Adrenal gland (tissue), 9 donors: ENCODE measurements at regions not wholly inside any gene's neighbourhood (a gene's known extent, or its start where the extent isn't known, plus 50 kb on each side); places are given as distances from the start of the nearest gene placed in this dataset.

Experiments used
- DNase-seq, 7 donors: peaks; one replicate each; pipeline ENCODE4 v3.0.0-alpha.2; 2019 to 2020
- H3K27ac ChIP-seq, 5 donors: fragments of 200-600 bp; sonication (generic) in 4 of 5; 1 replicate in 3 of 5; 2 replicates in 2 of 5; pipeline versions ENCODE4 v1.5.1 to v1.8.0; 2016 to 2020; ENCODE audit warnings: mild to moderate bottlenecking in 1 of 5
- H3K27me3 ChIP-seq: fragments of 200-600 bp; 2 replicates; pipeline ENCODE4 v1.8.0; 2021
- H3K36me3 ChIP-seq, 2 donors: fragments of 200-600 bp; replicated peaks in 1 of 2; 1 replicate in 1 of 2; 2 replicates in 1 of 2; pipeline versions ENCODE4 v1.5.1 to v1.8.0; 2018 to 2022
- H3K4me1 ChIP-seq, 2 donors: fragments of 200-600 bp; replicated peaks in 1 of 2; 1 replicate in 1 of 2; 2 replicates in 1 of 2; pipeline versions ENCODE4 v1.5.1 to v1.8.0; 2018 to 2021
- H3K4me3 ChIP-seq, 4 donors: fragments of 200-600 bp; sonication (generic) in 3 of 4; one replicate each; pipeline ENCODE4 v1.5.1; 2016 to 2018
- H3K9me3 ChIP-seq, 3 donors: fragments of 200-600 bp; sonication (generic) in 1 of 3; replicated peaks in 1 of 3; 1 replicate in 2 of 3; 2 replicates in 1 of 3; pipeline versions ENCODE4 v1.5.1 to v1.8.0; 2016 to 2021
- CTCF ChIP-seq, 6 experiments: fragments of 450-650 bp in 4 of 6; fragments of 200-600 bp in 2 of 6; sonication (generic) in 1 of 6; IDR thresholded peaks; 1 replicate in 5 of 6; 2 replicates in 1 of 6; pipeline versions ENCODE4 v1.5.1 to v1.8.0; 2016 to 2021; ENCODE audit warnings: antibody characterized with exemption in 6 of 6, mild to moderate bottlenecking in 2 of 6, moderate library complexity in 1 of 6
- POLR2A ChIP-seq, 2 donors: fragments of 450-650 bp; IDR thresholded peaks; one replicate each; pipeline ENCODE4 v1.6.1; 2017; ENCODE audit warnings: antibody characterized with exemption in 2 of 2, mild to moderate bottlenecking in 2 of 2, moderate library complexity in 1 of 2
- WGBS, 4 donors: extraction: QIAGEN DNeasy Blood & Tissue Kit in 2 of 4; methylation state at CpG; one replicate each; pipeline versions ENCODE4 v1.1.5 to v1.1.7; 2013 to 2017; 5-methylcytosine and 5-hydroxymethylcytosine counted together
- intact Hi-C, 2 donors: fragments of 100-400 bp; cut with DNase I; formaldehyde crosslinking; loops; one replicate each; pipeline versions ENCODE4 v1.14.1 to v1.15.0; 2022 to 2023
- donor health status: healthy with polysubstance abuse.
- donor health status: Bipolar disorder and iron deficiency.
- donor health status: DM: yes; HTN: yes; CAD: no.
- donor health status: DM: no; HTN: no; CAD: no.
- donor health status: DM: no; HTN: no; CAD: no.

- 55 to 83% (median 78%) methylated on average over 1 of the region's 1 CpG for WGBS, 4 donors
- no peaks in the 10 kb centered on the region for H3K27me3 ChIP-seq
- no peaks in the 10 kb centered on the region for H3K9me3 ChIP-seq
- TF ChIP-seq CTCF (IDR thresholded peaks at IDR 0.05) (no peak), POLR2A (IDR thresholded peaks at IDR 0.05) (no peak)
- no peak for DNase-seq
- intact Hi-C loops: no loop called here
- no peak overlapping the region for H3K4me3 ChIP-seq
- no peak overlapping the region for H3K27ac ChIP-seq
- no peaks in the 10 kb centered on the region for H3K36me3 ChIP-seq
- no peaks in the 10 kb centered on the region for H3K4me1 ChIP-seq
These were observed 165.0 kb downstream of the ANKRD30B start for GRCh38 chr18:14912967-14913366.

- TF ChIP-seq POLR2A (IDR thresholded peaks at IDR 0.05) (no peak), CTCF (IDR thresholded peaks at IDR 0.05) (no peak)
- DNase-seq: no peak
- no peaks in the 10 kb centered on the region for H3K36me3 ChIP-seq
- H3K9me3 ChIP-seq: no peaks in the 10 kb centered on the region
- H3K27me3 ChIP-seq: no peaks in the 10 kb centered on the region
- H3K4me3 ChIP-seq: no peak overlapping the region
- no peaks in the 10 kb centered on the region for H3K4me1 ChIP-seq
- intact Hi-C loops: no loop called here
- no peak overlapping the region for H3K27ac ChIP-seq
These were observed 166.1 kb downstream of the ANKRD30B start for GRCh38 chr18:14914121-14914520.

GRCh38 chr18:14914771-14915170 lies 166.8 kb downstream of the ANKRD30B start:
- no peak for DNase-seq
- H3K27ac ChIP-seq: no peak overlapping the region
- H3K4me1 ChIP-seq: no peaks in the 10 kb centered on the region
- no peaks in the 10 kb centered on the region for H3K27me3 ChIP-seq
- H3K36me3 ChIP-seq: no peaks in the 10 kb centered on the region
- WGBS, 4 donors: 72 to 80% (median 76%) methylated on average over 3 of the region's 3 CpGs
- no peak for TF ChIP-seq CTCF (IDR thresholded peaks at IDR 0.05)
- no peak for TF ChIP-seq POLR2A (IDR thresholded peaks at IDR 0.05)
- intact Hi-C loops: no loop called here
- H3K9me3 ChIP-seq: no peaks in the 10 kb centered on the region
- no peak overlapping the region for H3K4me3 ChIP-seq

GRCh38 chr18:14916181-14916580 lies 168.2 kb downstream of the ANKRD30B start:
- Histone ChIP-seq H3K9me3 (no peaks in the 10 kb centered on the region), H3K27ac (no peak overlapping the region), H3K36me3 (no peaks in the 10 kb centered on the region), H3K4me3 (no peak overlapping the region), H3K4me1 (no peaks in the 10 kb centered on the region), H3K27me3 (no peaks in the 10 kb centered on the region)
- WGBS, 4 donors: 45 to 74% (median 54%) methylated on average over 1 of the region's 1 CpG
- intact Hi-C loops: no loop called here
- no peak for DNase-seq
- TF ChIP-seq POLR2A (IDR thresholded peaks at IDR 0.05) (no peak), CTCF (IDR thresholded peaks at IDR 0.05) (no peak)
